HL-60 (cell line): ENCODE measurements at regions not wholly inside any gene's neighbourhood (a gene's known extent, or its start where the extent isn't known, plus 50 kb on each side); places are given as distances from the start of the nearest gene placed in this dataset.

ENCODE experiments used
- GABPA ChIP-seq: IDR thresholded peaks from 2 replicates; pipeline ENCODE4 v1.6.1; 2012; ENCODE audit warnings: low read depth
- POLR2AphosphoS5 ChIP-seq: IDR thresholded peaks from 2 replicates; pipeline ENCODE4 v1.6.1; 2012; ENCODE audit warnings: low read depth
- REST ChIP-seq: IDR thresholded peaks from 2 replicates; pipeline ENCODE4 v1.6.1; 2012; ENCODE audit warnings: low read depth; ENCODE audit not compliant: insufficient replicate concordance
- TF ChIP-seq, protein P1 (sequence below): IDR thresholded peaks from one replicate; pipeline ENCODE4 v1.5.1; 2011; ENCODE audit warnings: low read length, control low read depth, inconsistent platforms; ENCODE audit not compliant: insufficient read depth

DNA sequence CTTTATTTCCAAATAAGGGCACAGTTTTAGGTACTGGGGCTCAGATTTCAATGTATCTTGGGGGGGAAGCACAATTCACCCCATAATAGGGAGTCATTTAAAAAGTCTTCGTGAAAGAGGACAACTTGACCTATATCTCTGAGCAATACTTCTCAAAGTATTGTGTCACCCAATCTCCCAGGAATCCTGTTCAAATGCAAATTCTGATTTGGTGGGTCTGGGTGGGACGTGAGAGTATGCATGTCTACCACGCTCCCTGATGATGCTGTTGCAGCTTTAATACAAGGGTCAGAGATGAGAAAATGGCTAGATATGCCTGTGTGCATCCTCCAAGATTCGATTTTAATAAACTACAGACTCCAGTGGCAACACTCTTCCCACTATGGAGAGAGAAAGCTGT lies 514.8 kb downstream of the BCOR start:
- TF ChIP-seq, protein P1, sequence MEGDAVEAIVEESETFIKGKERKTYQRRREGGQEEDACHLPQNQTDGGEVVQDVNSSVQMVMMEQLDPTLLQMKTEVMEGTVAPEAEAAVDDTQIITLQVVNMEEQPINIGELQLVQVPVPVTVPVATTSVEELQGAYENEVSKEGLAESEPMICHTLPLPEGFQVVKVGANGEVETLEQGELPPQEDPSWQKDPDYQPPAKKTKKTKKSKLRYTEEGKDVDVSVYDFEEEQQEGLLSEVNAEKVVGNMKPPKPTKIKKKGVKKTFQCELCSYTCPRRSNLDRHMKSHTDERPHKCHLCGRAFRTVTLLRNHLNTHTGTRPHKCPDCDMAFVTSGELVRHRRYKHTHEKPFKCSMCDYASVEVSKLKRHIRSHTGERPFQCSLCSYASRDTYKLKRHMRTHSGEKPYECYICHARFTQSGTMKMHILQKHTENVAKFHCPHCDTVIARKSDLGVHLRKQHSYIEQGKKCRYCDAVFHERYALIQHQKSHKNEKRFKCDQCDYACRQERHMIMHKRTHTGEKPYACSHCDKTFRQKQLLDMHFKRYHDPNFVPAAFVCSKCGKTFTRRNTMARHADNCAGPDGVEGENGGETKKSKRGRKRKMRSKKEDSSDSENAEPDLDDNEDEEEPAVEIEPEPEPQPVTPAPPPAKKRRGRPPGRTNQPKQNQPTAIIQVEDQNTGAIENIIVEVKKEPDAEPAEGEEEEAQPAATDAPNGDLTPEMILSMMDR: no peak
- no peak for TF ChIP-seq POLR2AphosphoS5
- no peak for TF ChIP-seq REST
- no peak for TF ChIP-seq GABPA
